SU-DHL-6 (cell line): ENCODE measurements at regions not wholly inside any gene's neighbourhood (a gene's known extent, or its start where the extent isn't known, plus 50 kb on each side); places are given as distances from the start of the nearest gene placed in this dataset.

Experiments used
- H2AFZ ChIP-seq: fragments of 200-600 bp; sonication (generic); 2 replicates; pipeline ENCODE4 v1.6.1; 2014; ENCODE audit warnings: low read depth, mild to moderate bottlenecking, moderate library complexity, mixed read lengths, antibody characterized with exemption, low read length; ENCODE audit not compliant: severe bottlenecking
- H3F3A ChIP-seq: fragments of 200-600 bp; shearing (Covaris generic); 2 replicates; pipeline ENCODE4 v1.6.0; 2016; ENCODE audit warnings: antibody characterized with exemption, mild to moderate bottlenecking; ENCODE audit not compliant: insufficient read depth
- H3K27ac ChIP-seq: fragments of 200-600 bp; sonication (generic); 2 replicates; pipeline ENCODE4 v1.5.1; 2016; ENCODE audit warnings: low read depth, mild to moderate bottlenecking, low read length, moderate library complexity, mixed read lengths
- H3K27me3 ChIP-seq: fragments of 200-600 bp; sonication (generic), shearing (Covaris generic); 2 replicates; pipeline ENCODE4 v1.6.0; 2014; ENCODE audit warnings: mild to moderate bottlenecking, low read length
- H3K36me3 ChIP-seq: fragments of 200-600 bp; sonication (generic); 2 replicates; pipeline ENCODE4 v1.6.1; 2014; ENCODE audit warnings: mild to moderate bottlenecking, low read length, mixed read lengths
- H3K4me2 ChIP-seq: fragments of 300-600, 200-600 bp; shearing (Covaris generic), sonication (generic); 2 replicates; pipeline ENCODE4 v1.6.0; 2014; ENCODE audit warnings: low read length, low read depth, mild to moderate bottlenecking; ENCODE audit not compliant: poor library complexity, severe bottlenecking
- H3K4me3 ChIP-seq: fragments of 200-600 bp; sonication (generic); 2 replicates; pipeline ENCODE4 v1.5.1; 2014; ENCODE audit warnings: antibody characterized with exemption, low read length, mild to moderate bottlenecking, mixed read lengths; ENCODE audit not compliant: insufficient read depth, poor library complexity, severe bottlenecking
- H3K79me2 ChIP-seq: fragments of 200-600 bp; sonication (generic); 2 replicates; pipeline ENCODE4 v1.6.1; 2014; ENCODE audit warnings: mild to moderate bottlenecking, low read length, moderate library complexity; ENCODE audit not compliant: insufficient read depth
- H3K9ac ChIP-seq: fragments of 200-600 bp; sonication (generic); 2 replicates; pipeline ENCODE4 v1.7.0; 2014; ENCODE audit warnings: mild to moderate bottlenecking, low read length
- H3K9me2 ChIP-seq: fragments of 200-600 bp; sonication (generic); replicated peaks from 2 replicates; pipeline ENCODE4 v1.6.1; 2014; ENCODE audit warnings: low read length; ENCODE audit not compliant: insufficient read depth
- H3K9me3 ChIP-seq: fragments of 200-600 bp; sonication (generic); 2 replicates; pipeline ENCODE4 v1.6.1; 2014; ENCODE audit warnings: low read length, mixed read lengths; ENCODE audit not compliant: insufficient read depth
- H4K20me1 ChIP-seq: fragments of 200-600 bp; sonication (generic); 2 replicates; pipeline ENCODE4 v1.6.1; 2014; ENCODE audit warnings: low read depth, mild to moderate bottlenecking, antibody characterized with exemption, low read length, moderate library complexity, mixed read lengths
- CTCF ChIP-seq: fragments of 200-600 bp; sonication (generic); IDR thresholded peaks from one replicate; pipeline ENCODE4 v1.5.1; 2017; ENCODE audit warnings: antibody characterized with exemption, mild to moderate bottlenecking, low read length, moderate library complexity; ENCODE audit not compliant: insufficient read depth, poor library complexity, severe bottlenecking
- EZH2phosphoT487 ChIP-seq: fragments of 200-600 bp; sonication (generic), shearing (Covaris generic); conservative IDR thresholded peaks from 2 replicates; pipeline ENCODE4 v1.6.1; 2018; ENCODE audit warnings: mild to moderate bottlenecking, antibody characterized with exemption, low read length, moderate library complexity, mixed read lengths

DNA sequence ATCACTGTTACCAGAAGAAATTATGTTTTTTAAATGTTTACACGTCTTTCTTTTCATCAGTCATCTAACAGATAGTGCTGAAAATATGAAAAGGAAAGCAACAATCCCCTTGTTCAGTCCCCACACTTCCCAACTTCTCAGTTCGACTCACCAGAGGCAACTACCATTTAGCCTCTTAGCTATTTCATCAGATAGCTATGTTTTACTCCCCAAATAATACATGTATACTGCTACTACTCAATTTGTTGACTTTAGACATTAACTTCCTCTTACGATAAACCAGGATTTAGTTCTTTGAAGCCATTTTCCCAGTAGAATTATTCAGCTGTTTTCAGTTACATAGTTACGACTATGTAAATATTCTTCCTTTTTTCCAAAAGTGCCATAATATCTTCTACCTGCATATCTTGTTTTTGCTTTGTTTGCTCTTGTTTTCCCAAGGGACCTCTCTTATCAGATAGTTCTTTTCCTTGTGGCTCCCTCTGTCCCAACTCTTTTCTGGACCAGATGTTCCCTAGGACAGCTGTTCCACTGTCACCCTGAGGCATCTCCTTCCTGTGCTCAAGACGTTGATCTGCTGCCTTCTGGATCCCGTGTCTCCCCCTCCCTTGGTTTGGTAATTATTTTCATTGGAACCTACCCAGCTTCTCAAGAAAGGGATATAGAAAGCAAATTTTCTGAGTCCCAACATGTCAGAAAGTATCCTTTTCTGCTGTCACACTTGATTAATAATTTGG, 289.3 kb upstream of the TANK start:
- Histone ChIP-seq H4K20me1 (no peaks in the 10 kb centered on the region), H3K9me2 (no peaks in the 10 kb centered on the region; the same call in 1 of the 2 replicates), H3K9me3 (no peaks in the 10 kb centered on the region), H3K36me3 (no peaks in the 10 kb centered on the region), H3K9ac (no peak overlapping the region), H3K27ac (no peak overlapping the region), H3F3A (no peaks in the 10 kb centered on the region), H2AFZ (no peak overlapping the region), H3K79me2 (no peaks in the 10 kb centered on the region), H3K27me3 (no peaks in the 10 kb centered on the region), H3K4me2 (no peak overlapping the region), H3K4me3 (no peak overlapping the region)
- no peak for TF ChIP-seq EZH2phosphoT487
- no peak for TF ChIP-seq CTCF

DNA sequence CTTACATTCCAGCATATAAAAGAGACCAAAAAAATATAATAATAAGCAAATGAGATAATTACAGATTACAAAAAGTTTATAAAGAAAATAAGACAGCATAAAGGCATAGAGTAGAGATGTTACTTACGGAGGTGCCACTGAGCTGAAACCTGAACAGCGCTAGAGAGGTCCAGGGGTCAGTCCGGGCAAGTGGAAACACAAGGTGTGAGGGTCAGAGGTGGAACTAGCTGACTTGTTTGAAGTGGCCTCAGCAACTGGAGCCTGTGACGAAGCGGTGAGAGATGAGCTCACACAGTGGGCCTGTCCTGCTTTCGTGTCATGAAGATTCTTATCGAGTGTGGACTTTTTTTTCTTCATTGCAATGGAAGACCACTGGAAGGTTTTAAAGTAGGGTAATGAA, 288.3 kb upstream of the TANK start:
- TF ChIP-seq CTCF (no peak), EZH2phosphoT487 (no peak)

DNA sequence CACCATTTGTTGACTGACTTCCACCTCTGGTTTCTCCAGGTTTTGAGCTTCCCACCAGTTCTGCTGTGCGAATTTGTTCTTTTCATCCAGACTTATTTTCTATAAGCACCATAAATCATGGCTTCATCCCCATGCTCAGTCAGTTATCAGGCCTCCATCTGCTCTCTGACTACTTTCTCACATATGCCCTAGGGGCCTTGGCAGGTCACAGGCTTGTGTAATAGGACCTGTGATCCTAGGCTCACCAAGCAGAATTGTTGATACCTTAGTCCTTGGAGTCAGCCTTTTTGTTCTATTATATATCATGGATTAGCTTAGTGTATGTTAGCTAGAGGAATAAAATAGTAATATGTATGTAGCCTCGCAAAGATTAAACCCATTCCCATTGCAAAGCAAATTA, 284.2 kb upstream of the TANK start:
- H3K9ac ChIP-seq, result no peak overlapping the region
- H2AFZ ChIP-seq, result no peak overlapping the region
- H3K27me3 ChIP-seq, result no peaks in the 10 kb centered on the region
- no peaks in the 10 kb centered on the region for H3F3A ChIP-seq
- no peaks in the 10 kb centered on the region for H3K9me3 ChIP-seq
- no peak overlapping the region for H3K27ac ChIP-seq
- no peaks in the 10 kb centered on the region for H3K79me2 ChIP-seq
- no peak overlapping the region for H3K4me3 ChIP-seq
- TF ChIP-seq EZH2phosphoT487 (no peak), CTCF (no peak)
- H3K36me3 ChIP-seq, result no peaks in the 10 kb centered on the region
- H4K20me1 ChIP-seq, result no peaks in the 10 kb centered on the region
- no peaks in the 10 kb centered on the region; the same call in 1 of the 2 replicates for H3K9me2 ChIP-seq
- no peak overlapping the region for H3K4me2 ChIP-seq

More for the DNA sequence above, 288.3 kb upstream of the TANK start:
- H3K36me3 ChIP-seq, result no peaks in the 10 kb centered on the region
- no peaks in the 10 kb centered on the region; the same call in 1 of the 2 replicates for H3K9me2 ChIP-seq
- no peak overlapping the region for H3K9ac ChIP-seq
- no peak overlapping the region for H3K4me3 ChIP-seq
- no peaks in the 10 kb centered on the region for H4K20me1 ChIP-seq
- H3K27ac ChIP-seq, result no peak overlapping the region
- H3K79me2 ChIP-seq, result no peaks in the 10 kb centered on the region
- H3K4me2 ChIP-seq, result no peak overlapping the region
- no peaks in the 10 kb centered on the region for H3K9me3 ChIP-seq
- no peaks in the 10 kb centered on the region for H3F3A ChIP-seq
- H3K27me3 ChIP-seq, result no peaks in the 10 kb centered on the region
- H2AFZ ChIP-seq, result no peak overlapping the region
